GM11168 (cell line): ENCODE measurements at regions not wholly inside any gene's neighbourhood (a gene's known extent, or its start where the extent isn't known, plus 50 kb on each side); places are given as distances from the start of the nearest gene placed in this dataset.

Experiments used
- in situ Hi-C: fragments of 300-500 bp; cut with MboI; formaldehyde crosslinking; loops from one replicate; pipeline ENCODE4 v1.12.0; 2022; ENCODE audit warnings: low sequenced_read_pairs; ENCODE audit not compliant: unreplicated experiment

GRCh38 chr11:45371251-45372115 lies 85.3 kb upstream of the SYT13 start:
- in situ Hi-C loops: no loop called here

- in situ Hi-C loops: no loop called here
These were observed 83.2 kb upstream of the SYT13 start for GRCh38 chr11:45369313-45369712.

- in situ Hi-C loops: no loop called here
These were observed 82.6 kb upstream of the SYT13 start for GRCh38 chr11:45368697-45369096.

- in situ Hi-C loops: no loop called here
These were observed 80.6 kb upstream of the SYT13 start for GRCh38 chr11:45366619-45367190.

- in situ Hi-C loops: no loop called here
These were observed 79.9 kb upstream of the SYT13 start for GRCh38 chr11:45365961-45366618.

GRCh38 chr11:45362636-45363035 lies 76.5 kb upstream of the SYT13 start:
- in situ Hi-C loops: no loop called here

- in situ Hi-C loops: no loop called here
These were observed 75.4 kb upstream of the SYT13 start for GRCh38 chr11:45361551-45361950.

- in situ Hi-C loops: no loop called here
These were observed 69.5 kb upstream of the SYT13 start for GRCh38 chr11:45355706-45356041.

GRCh38 chr11:45354976-45355705 lies 69.0 kb upstream of the SYT13 start:
- in situ Hi-C loops: no loop called here

- in situ Hi-C loops: no loop called here
These were observed 62.6 kb upstream of the SYT13 start for GRCh38 chr11:45348729-45349128.

GRCh38 chr11:45347348-45348082 lies 61.4 kb upstream of the SYT13 start:
- in situ Hi-C loops: no loop called here

- in situ Hi-C loops: no loop called here
These were observed 59.4 kb upstream of the SYT13 start for GRCh38 chr11:45345491-45345890.

GRCh38 chr11:45344028-45344427 lies 57.9 kb upstream of the SYT13 start:
- in situ Hi-C loops: no loop called here

- in situ Hi-C loops: no loop called here
These were observed 57.3 kb upstream of the SYT13 start for GRCh38 chr11:45343444-45343843.

- in situ Hi-C loops: no loop called here
These were observed 55.2 kb upstream of the SYT13 start for GRCh38 chr11:45341372-45341771.

GRCh38 chr11:45339729-45340519 lies 53.8 kb upstream of the SYT13 start:
- in situ Hi-C loops: loop anchor here (5.0 kb wide), 1 partner anchor 233 kb away; no protein-coding TSS in a partner anchor

- in situ Hi-C loops: loop anchor here (5.0 kb wide), 1 partner anchor 230 kb away; no protein-coding TSS in a partner anchor
These were observed 51.6 kb upstream of the SYT13 start for GRCh38 chr11:45337583-45338360.

GRCh38 chr11:45336136-45336535 lies 50.0 kb upstream of the SYT13 start:
- in situ Hi-C loops: loop anchor here (5.0 kb wide), 1 partner anchor 229 kb away; no protein-coding TSS in a partner anchor
